VCaP (cell line): ENCODE measurements at regions not wholly inside any gene's neighbourhood (a gene's known extent, or its start where the extent isn't known, plus 50 kb on each side); places are given as distances from the start of the nearest gene placed in this dataset.

ENCODE experiments used
- H3K27ac ChIP-seq: fragments of 450-650 bp; 2 replicates; pipeline ENCODE4 v1.5.1; 2017
- CTCF ChIP-seq: fragments of 450-650 bp; conservative IDR thresholded peaks from 2 replicates; pipeline ENCODE4 v1.5.1; 2017; ENCODE audit warnings: mild to moderate bottlenecking, moderate library complexity

- peak overlapping the region; percentile 40 for H3K27ac ChIP-seq
- no peak for TF ChIP-seq CTCF
Measured at GRCh38 chr20:53773792-53774401, 180.3 kb upstream of the ZNF217 start.

GRCh38 chr20:53773066-53773791, 179.6 kb upstream of the ZNF217 start:
- peak overlapping the region; percentile 40 for H3K27ac ChIP-seq

GRCh38 chr20:53769041-53769440, 175.4 kb upstream of the ZNF217 start:
- H3K27ac ChIP-seq, result no peak overlapping the region
- no peak for TF ChIP-seq CTCF

GRCh38 chr20:53768329-53768728, 174.7 kb upstream of the ZNF217 start:
- H3K27ac ChIP-seq, result no peak overlapping the region
- no peak for TF ChIP-seq CTCF

GRCh38 chr20:53767206-53767930, 173.7 kb upstream of the ZNF217 start:
- no peak for TF ChIP-seq CTCF
- no peak overlapping the region for H3K27ac ChIP-seq

GRCh38 chr20:53764415-53764800, 170.8 kb upstream of the ZNF217 start:
- no peak for TF ChIP-seq CTCF
- peak overlapping the region; percentile 85 for H3K27ac ChIP-seq

- no peak for TF ChIP-seq CTCF
- peak overlapping the region; percentile 85 for H3K27ac ChIP-seq
Measured at GRCh38 chr20:53763707-53764414, 170.2 kb upstream of the ZNF217 start.

GRCh38 chr20:53762423-53762798, 168.8 kb upstream of the ZNF217 start:
- peak overlapping the region; percentile 85 for H3K27ac ChIP-seq
